ENCODE measurements at regions not wholly inside any gene's neighbourhood (a gene's known extent, or its start where the extent isn't known, plus 50 kb on each side); places are given as distances from the start of the nearest gene placed in this dataset.
"Not testable (repeated sequence)": the region's sequence is repeated elsewhere in the genome, so short reads cannot be mapped to it uniquely, and the experiment has no call there.

DNA sequence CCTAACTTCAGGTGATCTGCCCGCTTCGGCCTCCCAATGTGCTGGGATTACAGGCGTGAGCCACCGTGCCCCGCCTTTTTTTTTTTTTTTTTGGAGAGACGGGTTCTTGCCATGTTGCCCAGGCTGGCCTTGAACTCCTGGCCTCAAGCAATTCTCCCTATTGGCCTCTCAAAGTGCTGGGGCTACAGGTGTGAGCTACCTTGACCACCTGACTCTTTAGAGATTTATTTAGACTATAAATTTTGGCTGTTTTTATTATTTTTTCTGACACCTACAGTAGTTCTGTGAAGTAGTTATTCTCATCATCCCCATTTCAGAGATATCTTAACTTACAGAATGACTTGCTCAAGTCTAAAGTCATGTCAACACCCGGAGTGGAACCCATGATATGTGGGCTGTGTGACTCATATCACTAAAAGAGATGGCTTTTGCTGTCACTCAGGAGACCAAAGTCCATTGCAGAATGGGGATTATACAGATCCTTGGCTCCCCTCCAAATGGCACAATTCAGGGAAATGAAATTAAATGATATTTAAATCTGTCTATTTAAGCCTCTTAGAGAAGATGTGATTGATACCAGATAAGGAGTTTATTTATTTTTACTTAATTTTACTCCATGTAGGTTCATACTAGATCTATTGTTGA is 93.2 kb downstream of the CTH start:
- Histone ChIP-seq H4K20me1 (ENCODE audit: insufficient read depth) (no peaks in the 10 kb centered on the region), H3K79me2 (ENCODE audit: low read depth) (no peaks in the 10 kb centered on the region), H2AFZ (no peak overlapping the region), H3K36me3 (ENCODE audit: low read depth) (no peaks in the 10 kb centered on the region), H3K4me1 (replicated peaks; ENCODE audit: insufficient read depth) (no peaks in the 10 kb centered on the region), H3K9me2 (ENCODE audit: insufficient read depth) (no peaks in the 10 kb centered on the region), H3K4me2 (no peak overlapping the region), H3K27me3 (ENCODE audit: insufficient read depth, low read depth) (no peaks in the 10 kb centered on the region), H3K4me3 (no peak overlapping the region), H3K27ac (no peak overlapping the region), H3F3A (ENCODE audit: insufficient read depth, low read depth) (no peaks in the 10 kb centered on the region), H3K9me3 (ENCODE audit: insufficient read depth, low read depth) (no peaks in the 10 kb centered on the region; the same call in 1 of the 2 replicates)
- no peak for DNase-seq
- no peak for TF ChIP-seq EZH2 (IDR thresholded peaks at IDR 0.05; ENCODE audit: low read depth)
- TF ChIP-seq, protein P1, sequence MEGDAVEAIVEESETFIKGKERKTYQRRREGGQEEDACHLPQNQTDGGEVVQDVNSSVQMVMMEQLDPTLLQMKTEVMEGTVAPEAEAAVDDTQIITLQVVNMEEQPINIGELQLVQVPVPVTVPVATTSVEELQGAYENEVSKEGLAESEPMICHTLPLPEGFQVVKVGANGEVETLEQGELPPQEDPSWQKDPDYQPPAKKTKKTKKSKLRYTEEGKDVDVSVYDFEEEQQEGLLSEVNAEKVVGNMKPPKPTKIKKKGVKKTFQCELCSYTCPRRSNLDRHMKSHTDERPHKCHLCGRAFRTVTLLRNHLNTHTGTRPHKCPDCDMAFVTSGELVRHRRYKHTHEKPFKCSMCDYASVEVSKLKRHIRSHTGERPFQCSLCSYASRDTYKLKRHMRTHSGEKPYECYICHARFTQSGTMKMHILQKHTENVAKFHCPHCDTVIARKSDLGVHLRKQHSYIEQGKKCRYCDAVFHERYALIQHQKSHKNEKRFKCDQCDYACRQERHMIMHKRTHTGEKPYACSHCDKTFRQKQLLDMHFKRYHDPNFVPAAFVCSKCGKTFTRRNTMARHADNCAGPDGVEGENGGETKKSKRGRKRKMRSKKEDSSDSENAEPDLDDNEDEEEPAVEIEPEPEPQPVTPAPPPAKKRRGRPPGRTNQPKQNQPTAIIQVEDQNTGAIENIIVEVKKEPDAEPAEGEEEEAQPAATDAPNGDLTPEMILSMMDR (conservative IDR thresholded peaks at IDR 0.05) = no peak
- ChIA-PET CTCF (no interaction called here), POLR2A (ENCODE audit: unreplicated experiment) (no interaction called here)
- BruUV-seq (replicated peaks) = no TSS peak
- intact Hi-C loops (cut with micrococcal nuclease; ENCODE audit: unreplicated experiment) = no loop called here

DNA sequence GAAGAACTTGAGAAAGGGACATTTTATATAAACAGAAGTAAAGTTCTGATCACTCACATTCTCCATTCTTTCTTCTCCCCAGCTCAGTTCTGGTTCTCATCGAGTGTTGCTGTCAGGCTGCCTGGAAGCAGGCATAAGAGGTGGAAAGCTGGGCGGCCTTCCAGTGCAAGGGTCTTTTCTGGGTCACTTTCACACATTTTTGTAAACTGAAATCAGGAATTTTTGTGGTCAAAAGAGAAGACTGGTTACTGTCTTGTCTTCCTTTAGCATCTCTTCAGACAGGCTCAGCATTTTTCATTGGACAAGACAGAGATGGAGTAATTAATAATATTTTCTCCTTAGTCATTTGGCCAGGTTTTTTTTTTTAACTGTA is 93.7 kb downstream of the CTH start:
- TF ChIP-seq EZH2 (IDR thresholded peaks at IDR 0.05; ENCODE audit: low read depth) = no peak
- TF ChIP-seq, protein P1 (conservative IDR thresholded peaks at IDR 0.05) = no peak
- Histone ChIP-seq H3K4me3 (no peak overlapping the region), H3F3A (ENCODE audit: insufficient read depth, low read depth) (no peaks in the 10 kb centered on the region), H3K27ac (no peak overlapping the region), H3K4me2 (no peak overlapping the region), H3K4me1 (replicated peaks; ENCODE audit: insufficient read depth) (peaks cover 5% of the 10 kb centered on the region), H3K79me2 (ENCODE audit: low read depth) (no peaks in the 10 kb centered on the region), H3K9me3 (ENCODE audit: insufficient read depth, low read depth) (no peaks in the 10 kb centered on the region; the same call in 1 of the 2 replicates), H2AFZ (no peak overlapping the region), H3K36me3 (ENCODE audit: low read depth) (no peaks in the 10 kb centered on the region), H4K20me1 (ENCODE audit: insufficient read depth) (no peaks in the 10 kb centered on the region), H3K27me3 (ENCODE audit: insufficient read depth, low read depth) (no peaks in the 10 kb centered on the region), H3K9me2 (ENCODE audit: insufficient read depth) (no peaks in the 10 kb centered on the region)
- no TSS peak for BruUV-seq (replicated peaks)
- intact Hi-C loops (cut with micrococcal nuclease; ENCODE audit: unreplicated experiment) = no loop called here
- CTCF ChIA-PET = no interaction called here
- POLR2A ChIA-PET (ENCODE audit: unreplicated experiment) = no interaction called here
- DNase-seq = no peak

DNA sequence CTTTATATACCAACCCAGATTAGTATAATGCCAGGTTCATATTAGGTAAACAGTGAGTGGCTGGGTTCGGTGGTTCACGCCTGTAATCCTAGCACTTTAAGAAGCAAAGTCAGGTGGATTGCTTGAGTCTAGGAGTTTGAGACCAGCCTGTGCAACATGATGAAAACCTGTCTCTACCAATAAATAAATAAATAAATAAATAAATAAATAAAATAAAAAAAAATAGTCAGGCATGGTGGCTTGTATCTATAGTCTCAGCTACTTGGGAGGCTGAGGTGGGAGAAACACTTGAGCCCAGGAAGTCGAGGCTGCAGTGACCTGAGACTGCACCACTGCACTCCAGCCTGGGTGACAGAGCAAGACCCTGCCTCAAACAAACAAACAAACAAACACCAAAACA is 96.9 kb downstream of the CTH start:
- DNase-seq; H3K27ac ChIP-seq; intact Hi-C loops (cut with micrococcal nuclease; ENCODE audit: unreplicated experiment); H3K27me3 ChIP-seq (ENCODE audit: insufficient read depth, low read depth); H2AFZ ChIP-seq; H3K36me3 ChIP-seq (ENCODE audit: low read depth); H3K4me3 ChIP-seq; POLR2A ChIA-PET (ENCODE audit: unreplicated experiment); H3F3A ChIP-seq (ENCODE audit: insufficient read depth, low read depth); H3K79me2 ChIP-seq (ENCODE audit: low read depth); H4K20me1 ChIP-seq (ENCODE audit: insufficient read depth); H3K4me2 ChIP-seq; H3K9me3 ChIP-seq (ENCODE audit: insufficient read depth, low read depth); BruUV-seq (replicated peaks); H3K9me2 ChIP-seq (ENCODE audit: insufficient read depth); CTCF ChIA-PET; H3K4me1 ChIP-seq (replicated peaks; ENCODE audit: insufficient read depth): not testable (repeated sequence)

Measured in PC-9 (cell line).